MCF 10A (cell line): ENCODE measurements at regions not wholly inside any gene's neighbourhood (a gene's known extent, or its start where the extent isn't known, plus 50 kb on each side); places are given as distances from the start of the nearest gene placed in this dataset.

Source experiments
- BruUV-seq: library from RNA; stranded (reverse); fragments of 400-500 nt; replicated peaks from 2 replicates; lab custom pipeline; 2021; lab: Mats Ljungman, UMichigan
- CTCF ChIA-PET: fragments of 300-600 bp; sonication (Branson Sonifier 250); formaldehyde crosslinking; extraction: SDS; loops from one replicate; lab custom pipeline; 2021; ENCODE audit warnings: antibody characterized with exemption, inconsistent platforms; lab: Yijun Ruan, JAX
- POLR2A ChIA-PET: fragments of 300-600, 350-650 bp; sonication (Branson Sonifier 250); formaldehyde crosslinking; extraction: SDS; loops from one replicate; lab custom pipeline; 2020; ENCODE audit warnings: antibody characterized with exemption, inconsistent platforms; lab: Yijun Ruan, JAX
- DNase-seq: peaks from one replicate; pipeline ENCODE4 v3.0.0-alpha.2; 2018; ENCODE audit not compliant: unreplicated experiment
- H3K27ac Mint-ChIP-seq: one replicate; pipeline ENCODE4 v1.8.0; 2022; ENCODE audit warnings: mild to moderate bottlenecking, low read depth, mixed read lengths; ENCODE audit not compliant: unreplicated experiment
- H3K27me3 Mint-ChIP-seq: one replicate; pipeline ENCODE4 v1.8.0; 2022; ENCODE audit warnings: mixed read lengths; ENCODE audit not compliant: insufficient read depth, unreplicated experiment
- H3K36me3 Mint-ChIP-seq: one replicate; pipeline ENCODE4 v1.8.0; 2022; ENCODE audit warnings: mild to moderate bottlenecking, moderate library complexity, mixed read lengths; ENCODE audit not compliant: insufficient read depth, unreplicated experiment
- H3K4me1 Mint-ChIP-seq: one replicate; pipeline ENCODE4 v1.8.0; 2022; ENCODE audit warnings: mixed read lengths; ENCODE audit not compliant: insufficient read depth, unreplicated experiment
- H3K4me3 Mint-ChIP-seq: one replicate; pipeline ENCODE4 v1.8.0; 2022; ENCODE audit warnings: mild to moderate bottlenecking, moderate library complexity, mixed read lengths; ENCODE audit not compliant: unreplicated experiment
- H3K9me3 Mint-ChIP-seq: one replicate; pipeline ENCODE4 v1.8.0; 2022; ENCODE audit warnings: mixed read lengths; ENCODE audit not compliant: unreplicated experiment
- intact Hi-C: fragments of 100-400 bp; cut with micrococcal nuclease; formaldehyde crosslinking; loops from 2 replicates; pipeline ENCODE4 v1.14.1; 2022
- TF ChIP-seq, protein P1 (sequence below): fragments of 200-600 bp; IDR thresholded peaks from one replicate; pipeline ENCODE4 v1.8.0; 2022; ENCODE audit warnings: antibody characterized with exemption, mild to moderate bottlenecking; ENCODE audit not compliant: unreplicated experiment

DNA sequence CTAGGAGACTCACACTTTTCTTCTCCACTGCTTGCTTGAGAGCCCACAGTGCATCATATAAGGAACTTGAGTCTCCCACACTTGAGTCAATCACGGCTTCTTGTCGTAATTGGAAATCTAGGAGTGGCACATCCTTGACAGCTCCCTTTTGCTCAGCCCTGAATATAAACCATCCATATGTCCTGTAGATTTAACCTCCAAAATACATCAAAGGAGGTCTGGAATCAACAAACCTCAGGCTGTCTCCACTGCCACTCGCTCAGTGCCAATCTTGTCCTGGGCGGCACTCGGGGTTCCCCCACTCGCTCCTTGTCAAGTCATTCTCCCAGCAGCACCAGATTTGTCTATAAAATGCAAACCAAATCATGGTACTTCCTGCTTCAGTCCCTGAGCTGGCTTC lies 84.4 kb upstream of the UQCRFS1 start:
- no peak for DNase-seq
- peak overlapping the region; percentile 58 for H3K27ac Mint-ChIP-seq
- no TSS peak for BruUV-seq
- intact Hi-C loops: no loop called here
- TF ChIP-seq, protein P1, sequence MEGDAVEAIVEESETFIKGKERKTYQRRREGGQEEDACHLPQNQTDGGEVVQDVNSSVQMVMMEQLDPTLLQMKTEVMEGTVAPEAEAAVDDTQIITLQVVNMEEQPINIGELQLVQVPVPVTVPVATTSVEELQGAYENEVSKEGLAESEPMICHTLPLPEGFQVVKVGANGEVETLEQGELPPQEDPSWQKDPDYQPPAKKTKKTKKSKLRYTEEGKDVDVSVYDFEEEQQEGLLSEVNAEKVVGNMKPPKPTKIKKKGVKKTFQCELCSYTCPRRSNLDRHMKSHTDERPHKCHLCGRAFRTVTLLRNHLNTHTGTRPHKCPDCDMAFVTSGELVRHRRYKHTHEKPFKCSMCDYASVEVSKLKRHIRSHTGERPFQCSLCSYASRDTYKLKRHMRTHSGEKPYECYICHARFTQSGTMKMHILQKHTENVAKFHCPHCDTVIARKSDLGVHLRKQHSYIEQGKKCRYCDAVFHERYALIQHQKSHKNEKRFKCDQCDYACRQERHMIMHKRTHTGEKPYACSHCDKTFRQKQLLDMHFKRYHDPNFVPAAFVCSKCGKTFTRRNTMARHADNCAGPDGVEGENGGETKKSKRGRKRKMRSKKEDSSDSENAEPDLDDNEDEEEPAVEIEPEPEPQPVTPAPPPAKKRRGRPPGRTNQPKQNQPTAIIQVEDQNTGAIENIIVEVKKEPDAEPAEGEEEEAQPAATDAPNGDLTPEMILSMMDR: no peak
- H3K4me3 Mint-ChIP-seq: no peak overlapping the region
- H3K9me3 Mint-ChIP-seq: peaks cover 36% of the 10 kb centered on the region
- POLR2A ChIA-PET: no interaction called here
- CTCF ChIA-PET: interaction anchor here (0.7 kb wide), 1 partner anchor 47 kb away, joined by 4 read pairs; no protein-coding TSS in a partner anchor
- no peaks in the 10 kb centered on the region for H3K27me3 Mint-ChIP-seq
- H3K36me3 Mint-ChIP-seq: no peaks in the 10 kb centered on the region
- H3K4me1 Mint-ChIP-seq: no peaks in the 10 kb centered on the region

DNA sequence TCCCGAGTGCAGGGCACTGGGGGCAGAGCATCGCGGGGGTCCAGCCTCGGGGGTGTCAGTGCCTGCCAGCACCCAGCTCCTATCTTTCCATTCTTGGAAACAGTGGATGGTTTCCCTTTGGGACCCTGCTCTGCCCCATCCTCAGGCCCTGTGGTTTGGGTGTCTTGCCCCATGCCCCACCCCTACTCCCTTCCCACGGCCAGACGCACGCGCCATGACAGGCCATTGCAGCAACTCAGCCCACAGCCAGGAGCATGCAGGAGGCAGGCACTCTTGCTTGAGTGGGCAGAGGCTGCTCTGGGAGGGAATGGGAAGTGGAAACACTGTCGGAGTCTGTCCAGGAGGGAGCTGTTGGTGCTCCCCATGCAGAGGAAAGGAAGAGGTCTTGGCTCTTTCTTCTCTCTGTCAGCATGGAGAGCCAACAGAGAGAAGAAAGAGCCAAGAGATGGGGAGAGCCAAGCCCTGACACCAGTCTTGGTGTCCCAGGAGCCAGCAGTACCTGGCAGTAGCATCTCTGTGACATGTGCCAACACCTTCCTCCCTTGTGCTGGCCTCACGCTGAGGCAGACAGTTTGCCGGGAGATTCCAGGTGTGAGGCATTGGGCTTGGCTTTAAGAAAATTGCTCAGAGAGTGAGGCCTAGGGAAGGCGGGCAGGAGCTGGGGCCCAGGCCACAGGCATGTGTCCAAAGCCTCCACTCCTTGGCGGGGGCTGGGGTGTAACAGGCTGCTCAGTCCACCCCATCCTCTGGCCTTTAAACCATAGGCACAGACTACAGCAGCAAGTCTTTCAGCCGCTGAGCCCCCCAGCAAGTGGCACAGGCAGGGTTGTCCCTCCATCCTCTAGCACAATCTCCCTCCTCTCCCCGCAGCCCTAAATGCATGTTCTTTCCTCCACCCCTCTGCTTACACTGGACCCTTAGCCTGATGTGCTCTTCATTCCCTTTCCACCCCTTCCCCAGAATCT lies 86.7 kb upstream of the UQCRFS1 start:
- no peak for DNase-seq
- ChIA-PET POLR2A (no interaction called here), CTCF (no interaction called here)
- Mint-ChIP-seq H3K36me3 (no peaks in the 10 kb centered on the region), H3K9me3 (peaks cover 23% of the 10 kb centered on the region), H3K4me3 (no peak overlapping the region), H3K27me3 (no peaks in the 10 kb centered on the region), H3K4me1 (no peaks in the 10 kb centered on the region), H3K27ac (no peak overlapping the region)
- TF ChIP-seq, protein P1: no peak
- no TSS peak for BruUV-seq
- intact Hi-C loops: no loop called here

DNA sequence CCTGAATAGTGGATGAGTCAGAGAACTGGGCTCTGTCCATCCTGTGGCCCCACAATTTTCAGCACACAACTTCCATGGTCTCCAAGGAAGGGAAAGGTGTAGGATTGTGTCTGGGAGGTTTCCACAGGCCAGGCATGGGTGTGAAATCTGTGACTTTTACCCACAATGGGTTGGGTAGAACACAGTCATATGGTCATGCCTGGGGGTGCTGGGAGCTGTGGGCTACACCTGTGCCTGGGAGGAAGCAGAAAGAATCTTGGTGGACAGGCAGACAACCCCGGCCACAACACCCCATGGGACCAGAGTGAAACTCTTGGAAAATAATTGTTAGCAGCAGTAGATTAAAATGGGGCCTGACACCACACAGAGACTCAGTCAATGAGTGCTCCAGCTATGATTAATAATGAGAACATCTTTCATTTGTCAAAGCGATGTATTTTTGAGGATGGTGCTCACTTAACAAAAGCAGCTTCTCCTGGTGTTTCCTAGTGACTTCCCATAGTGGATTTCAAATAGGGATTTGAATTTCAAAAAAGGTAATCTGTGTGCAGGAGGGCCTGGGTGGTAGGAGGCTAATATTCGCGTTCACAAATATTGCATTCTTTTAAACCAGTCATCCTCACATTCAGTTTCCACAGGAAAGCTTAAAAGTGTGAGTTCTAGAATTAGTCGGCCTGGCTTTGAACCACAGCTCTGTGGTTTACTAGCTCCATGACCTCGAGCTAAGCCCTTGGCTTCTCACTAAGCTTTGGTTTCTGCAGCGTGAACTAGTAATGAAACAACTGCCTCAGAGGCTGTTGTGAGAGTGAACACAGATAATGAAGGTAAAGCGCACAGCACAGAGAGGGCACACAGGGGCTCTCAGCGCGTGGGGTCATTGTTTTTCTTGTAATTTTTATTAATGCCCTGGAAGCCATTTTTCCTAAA lies 89.3 kb upstream of the UQCRFS1 start:
- no peak for DNase-seq
- Mint-ChIP-seq H3K27me3 (no peaks in the 10 kb centered on the region), H3K9me3 (peaks cover 29% of the 10 kb centered on the region), H3K27ac (no peak overlapping the region), H3K4me3 (no peak overlapping the region), H3K4me1 (no peaks in the 10 kb centered on the region), H3K36me3 (no peaks in the 10 kb centered on the region)
- intact Hi-C loops: no loop called here
- POLR2A ChIA-PET: no interaction called here
- CTCF ChIA-PET: no interaction called here
- no TSS peak for BruUV-seq
- TF ChIP-seq, protein P1: no peak
